Fibroblast of pulmonary artery (primary cell): ENCODE measurements at regions not wholly inside any gene's neighbourhood (a gene's known extent, or its start where the extent isn't known, plus 50 kb on each side); places are given as distances from the start of the nearest gene placed in this dataset.

ENCODE experiments used
- DNase-seq: peaks from one replicate; pipeline ENCODE4 v3.0.0-alpha.2; 2010; ENCODE audit warnings: low read depth
- H3K4me3 ChIP-seq: replicated peaks from 2 replicates; pipeline ENCODE4 v1.5.1; 2011; ENCODE audit warnings: low read depth, mild to moderate bottlenecking, control low read depth, low read length, moderate library complexity
- TF ChIP-seq, protein P1 (sequence below): IDR thresholded peaks from 2 replicates; pipeline ENCODE4 v1.5.1; 2011; ENCODE audit warnings: mild to moderate bottlenecking, control low read depth, low read length, inconsistent platforms; ENCODE audit errors: missing control alignments

DNA sequence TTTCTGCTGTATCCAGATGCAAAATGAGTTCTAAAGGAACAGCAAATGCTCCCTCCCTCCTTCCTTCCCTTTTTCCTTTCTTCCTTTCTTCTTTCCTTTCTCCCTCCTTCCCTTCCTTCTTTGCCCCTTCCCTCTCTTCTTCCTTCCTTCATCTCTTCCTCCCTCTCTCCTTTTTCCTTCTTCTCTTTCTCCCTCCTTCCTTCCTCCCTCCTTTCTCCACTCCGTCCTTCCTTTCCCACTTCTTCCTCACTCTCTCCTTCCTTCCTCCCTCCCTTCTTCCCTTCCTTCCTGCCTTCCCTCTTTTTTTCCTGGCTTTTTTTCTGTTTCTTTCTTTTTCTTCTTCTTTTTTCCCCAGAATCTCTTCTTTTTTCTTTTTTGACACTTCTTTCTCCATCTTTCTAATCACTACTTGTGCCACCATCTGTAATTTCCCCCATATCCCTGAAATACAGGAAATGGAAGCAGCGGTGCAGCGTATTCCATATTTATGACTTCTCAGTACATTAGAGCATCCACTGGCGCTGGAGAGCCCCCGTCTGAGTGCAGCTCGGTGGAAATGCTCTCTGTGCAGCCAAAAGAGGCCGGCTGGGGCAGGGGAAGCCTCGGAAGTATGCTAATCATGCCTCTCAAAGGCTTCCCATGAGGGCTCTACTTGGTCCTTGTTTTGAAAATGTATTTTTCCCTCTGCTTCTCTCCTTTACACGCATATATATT lies 275.6 kb downstream of the TSHZ3 start:
- H3K4me3 ChIP-seq: no peak overlapping the region
- no peak for DNase-seq
- TF ChIP-seq, protein P1, sequence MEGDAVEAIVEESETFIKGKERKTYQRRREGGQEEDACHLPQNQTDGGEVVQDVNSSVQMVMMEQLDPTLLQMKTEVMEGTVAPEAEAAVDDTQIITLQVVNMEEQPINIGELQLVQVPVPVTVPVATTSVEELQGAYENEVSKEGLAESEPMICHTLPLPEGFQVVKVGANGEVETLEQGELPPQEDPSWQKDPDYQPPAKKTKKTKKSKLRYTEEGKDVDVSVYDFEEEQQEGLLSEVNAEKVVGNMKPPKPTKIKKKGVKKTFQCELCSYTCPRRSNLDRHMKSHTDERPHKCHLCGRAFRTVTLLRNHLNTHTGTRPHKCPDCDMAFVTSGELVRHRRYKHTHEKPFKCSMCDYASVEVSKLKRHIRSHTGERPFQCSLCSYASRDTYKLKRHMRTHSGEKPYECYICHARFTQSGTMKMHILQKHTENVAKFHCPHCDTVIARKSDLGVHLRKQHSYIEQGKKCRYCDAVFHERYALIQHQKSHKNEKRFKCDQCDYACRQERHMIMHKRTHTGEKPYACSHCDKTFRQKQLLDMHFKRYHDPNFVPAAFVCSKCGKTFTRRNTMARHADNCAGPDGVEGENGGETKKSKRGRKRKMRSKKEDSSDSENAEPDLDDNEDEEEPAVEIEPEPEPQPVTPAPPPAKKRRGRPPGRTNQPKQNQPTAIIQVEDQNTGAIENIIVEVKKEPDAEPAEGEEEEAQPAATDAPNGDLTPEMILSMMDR: no peak

DNA sequence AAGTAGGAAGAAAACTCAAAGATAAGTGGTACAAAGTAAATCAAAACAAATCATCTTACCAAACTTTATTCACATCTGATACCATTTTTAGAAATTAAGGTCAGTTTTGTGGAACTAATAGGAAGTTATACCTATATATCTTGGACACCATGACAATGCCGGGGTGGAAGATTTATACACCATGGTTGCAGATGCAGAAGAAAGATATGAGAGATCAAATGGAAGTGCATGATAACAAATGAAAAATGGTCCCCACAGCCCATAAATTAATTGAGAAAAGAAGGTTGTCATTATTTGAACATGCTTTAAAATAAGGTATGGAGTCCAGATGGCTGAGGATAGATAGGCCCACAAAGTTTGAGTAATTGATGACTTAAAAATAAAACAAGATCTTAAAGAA lies 276.8 kb downstream of the TSHZ3 start:
- no peak overlapping the region for H3K4me3 ChIP-seq
- TF ChIP-seq, protein P1: no peak
- DNase-seq: no peak

DNA sequence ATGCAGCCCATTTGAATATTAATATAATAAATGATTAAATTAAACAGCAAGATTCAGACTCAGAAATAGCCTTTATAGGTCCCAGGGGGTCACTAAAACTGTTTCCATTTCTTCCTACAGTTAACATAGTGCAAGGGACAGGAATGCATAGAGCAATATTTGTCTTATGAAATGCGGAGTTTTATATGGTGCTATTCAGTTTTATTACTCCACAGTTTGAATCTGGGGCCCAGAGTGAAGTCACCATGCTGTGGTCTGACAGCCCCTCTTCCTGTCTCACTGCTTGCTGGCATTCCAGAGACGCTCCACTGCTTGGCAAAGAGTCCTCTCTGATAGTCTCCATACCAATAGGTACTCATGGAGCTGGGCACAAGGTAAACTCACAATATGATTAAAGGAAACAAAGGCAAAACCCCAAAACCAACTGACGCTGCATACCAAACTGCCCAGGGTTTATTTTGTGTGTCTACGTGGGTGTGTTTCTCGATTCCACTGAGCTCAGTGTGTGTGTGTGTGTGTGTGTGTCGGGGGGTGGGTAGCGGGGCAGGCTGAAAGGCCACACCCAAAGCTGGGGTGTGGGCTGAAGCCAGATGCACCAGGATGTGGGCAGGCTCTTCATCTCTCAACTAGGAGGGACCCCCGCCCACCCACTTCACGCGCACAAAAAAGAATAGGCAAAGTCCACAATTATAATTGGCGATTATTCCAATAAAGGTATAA lies 277.9 kb downstream of the TSHZ3 start:
- TF ChIP-seq, protein P1: no peak
- no peak overlapping the region for H3K4me3 ChIP-seq

DNA sequence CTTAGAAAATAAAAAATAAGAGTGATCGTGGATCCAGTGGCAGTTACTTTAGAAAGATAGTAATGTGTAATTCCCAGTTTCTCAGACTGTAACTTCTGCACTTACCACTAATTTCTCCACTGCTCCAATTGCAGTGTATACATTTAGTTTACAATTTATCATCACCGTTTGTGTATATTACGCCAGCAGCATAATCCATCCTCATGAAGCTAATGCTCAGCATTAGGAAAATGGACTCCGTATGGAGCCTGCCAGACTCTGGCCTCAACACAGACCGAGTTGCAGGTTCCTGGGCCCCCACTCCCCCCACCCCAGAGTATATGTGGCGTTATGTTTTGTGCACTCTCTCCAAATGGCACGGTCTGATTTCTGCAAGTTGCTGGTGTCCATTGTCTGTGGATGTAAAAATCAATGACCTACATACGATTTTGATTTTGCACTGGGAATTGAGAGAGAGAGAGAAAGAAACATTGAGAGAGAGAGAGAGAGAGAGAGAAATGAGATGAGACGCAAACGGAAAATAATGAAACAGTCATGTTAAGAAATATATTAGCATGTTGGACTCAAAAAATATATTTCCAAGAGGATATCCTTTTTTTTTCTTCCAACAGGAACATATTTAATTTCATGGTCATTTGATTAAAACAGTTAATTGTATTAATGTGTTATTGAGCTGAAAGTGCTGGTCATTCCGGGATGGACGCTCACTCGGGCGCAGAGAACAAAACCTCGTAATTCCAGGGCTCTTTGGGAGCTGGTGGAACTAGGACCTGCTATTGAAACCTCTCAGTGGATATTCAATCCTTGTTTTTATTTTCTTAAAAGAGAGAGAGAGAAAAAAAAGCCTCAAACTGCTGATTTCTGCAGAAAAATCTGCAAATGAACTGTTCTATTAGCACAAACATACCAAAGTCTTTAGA lies 278.8 kb downstream of the TSHZ3 start:
- no peak overlapping the region for H3K4me3 ChIP-seq
- no peak for DNase-seq
- TF ChIP-seq, protein P1: no peak

More for the DNA sequence above, 277.9 kb downstream of the TSHZ3 start:
- no peak for DNase-seq

DNA sequence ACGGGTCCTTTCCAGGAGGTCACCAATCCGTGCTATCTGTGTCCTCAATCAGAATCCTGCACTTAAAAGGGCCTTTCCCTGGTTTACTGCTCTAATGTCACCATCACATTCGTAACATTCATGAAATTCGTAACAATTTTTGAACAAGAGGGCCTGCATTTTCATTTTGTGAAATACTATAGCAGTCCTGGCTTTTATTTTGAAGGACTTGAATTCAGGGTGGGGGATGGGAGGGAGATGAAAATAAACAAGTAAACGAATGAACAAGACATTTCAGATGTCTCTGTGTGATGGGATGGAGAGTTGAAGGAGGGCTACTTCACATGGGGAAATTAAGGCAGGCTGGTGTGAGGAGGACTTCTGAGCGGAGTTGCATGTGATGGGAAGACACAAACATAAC lies 281.0 kb downstream of the TSHZ3 start:
- TF ChIP-seq, protein P1: no peak
- H3K4me3 ChIP-seq: no peak overlapping the region
- no peak for DNase-seq

DNA sequence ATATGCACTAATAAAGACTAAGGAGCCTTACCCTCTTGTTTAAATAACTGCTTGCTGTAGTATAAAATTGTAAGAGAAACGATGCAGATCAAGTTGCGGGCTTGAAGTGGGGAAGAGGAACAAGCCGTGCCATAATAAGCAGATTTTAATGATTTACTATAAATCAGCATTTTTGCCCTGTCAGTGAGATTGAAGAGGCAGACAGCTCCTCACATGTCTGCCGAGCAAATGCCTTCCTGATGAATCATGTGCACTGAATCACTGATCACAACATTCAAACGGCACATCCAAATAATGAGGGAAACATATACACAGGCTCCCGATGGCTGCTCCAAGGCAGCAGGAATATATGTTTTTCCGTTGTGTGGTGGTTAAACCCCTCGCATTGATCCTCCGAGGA lies 282.9 kb downstream of the TSHZ3 start:
- peak; percentile 29 for DNase-seq
- TF ChIP-seq, protein P1: no peak
- H3K4me3 ChIP-seq: no peak overlapping the region
